ENCODE measurements at regions not wholly inside any gene's neighbourhood (a gene's known extent, or its start where the extent isn't known, plus 50 kb on each side); places are given as distances from the start of the nearest gene placed in this dataset.

DNA sequence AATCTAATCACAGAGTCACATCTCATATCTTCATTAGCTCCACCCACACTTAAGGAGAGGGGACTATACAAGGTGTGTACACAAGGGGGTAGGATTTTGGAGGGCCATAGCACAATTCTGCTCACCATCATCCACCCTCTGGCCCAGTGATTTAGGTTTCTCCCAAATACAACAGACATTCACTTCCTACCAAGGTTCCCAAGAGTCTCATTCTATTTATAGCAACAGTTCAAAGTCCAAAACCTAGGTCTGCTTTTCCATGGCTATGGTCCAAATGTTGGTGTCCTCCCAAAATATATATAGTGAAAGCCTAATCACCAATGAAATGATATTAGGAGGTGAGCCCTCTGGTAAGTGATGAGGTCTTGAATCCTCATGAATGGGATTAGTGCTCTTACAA lies 353.2 kb upstream of the PLD5 start:
- Histone ChIP-seq H3K4me2 (ENCODE audit: insufficient read depth, low read length) (no peak overlapping the region; the same call in 1 of the 2 replicates), H3K4me3 (no peak overlapping the region), H3K79me2 (ENCODE audit: control insufficient read depth, insufficient read depth, low read length) (no peaks in the 10 kb centered on the region), H3K9me1 (ENCODE audit: control insufficient read depth, insufficient read depth, low read length) (no peaks in the 10 kb centered on the region), H3K27ac (ENCODE audit: extremely low read depth, low read depth, low read length) (no peak overlapping the region), H3K27me3 (ENCODE audit: control insufficient read depth in 2 of 2, insufficient read depth in 2 of 2, low read length in 2 of 2) (peaks cover 0 to under 1% of the 10 kb centered on the region in 2 experiments; a peak in 1 of 5 replicates), H3K9ac (ENCODE audit: insufficient read depth in 1 of 2, low read depth in 2 of 2, low read length in 2 of 2) (no peak overlapping the region), H4K20me1 (replicated peaks; ENCODE audit: control insufficient read depth, insufficient read depth, low read length) (no peaks in the 10 kb centered on the region), H2AFZ (ENCODE audit: low read depth, low read length) (no peak overlapping the region), H3K36me3 (ENCODE audit: control insufficient read depth, insufficient read depth, low read length) (no peaks in the 10 kb centered on the region), H3K9me3 (replicated peaks; ENCODE audit: control insufficient read depth, insufficient read depth, low read depth, low read length) (no peaks in the 10 kb centered on the region), H3K4me1 (replicated peaks in 1 of 2; ENCODE audit: control insufficient read depth in 2 of 2, insufficient read depth in 2 of 2, low read length in 2 of 2) (peaks cover 0 to 5% of the 10 kb centered on the region in 2 experiments; a peak in 2 of 5 replicates)
- TF ChIP-seq ETV1 (tag; conservative IDR thresholded peaks at IDR 0.05; ENCODE audit: low read depth) = no peak
- no peak for TF ChIP-seq SREBF1 (IDR thresholded peaks at IDR 0.05; ENCODE audit: borderline replicate concordance, low read depth, low read length)
- TF ChIP-seq PML (IDR thresholded peaks at IDR 0.05; ENCODE audit: low read length) = no peak
- no TSS peak for BruUV-seq (replicated peaks)
- intact Hi-C loops (cut with micrococcal nuclease) (no loop called here), in situ Hi-C loops (cut with MboI) (no loop called here)
- ATAC-seq (peak; percentile 31; the same call in 2 of the 3 replicates), FAIRE-seq (no peak), DNase-seq (ENCODE audit: extremely low read depth in 1 of 4, low spot score in 3 of 4) (no peak)
- POLR2A ChIA-PET = no interaction called here
- CTCF ChIA-PET (ENCODE audit: low intra/inter-chr PET ratio) = no interaction called here

GRCh38 chr1:242877229-242877628 lies 352.7 kb upstream of the PLD5 start:
- no peak overlapping the region for H3K4me2 ChIP-seq (ENCODE audit: insufficient read depth, low read length)
- WGBS (ENCODE audit: insufficient coverage, low coverage, missing lambda C conversion rate) = 3% methylated on average over 2 of the region's 2 CpGs
- no peaks in the 10 kb centered on the region for H4K20me1 ChIP-seq (replicated peaks; ENCODE audit: control insufficient read depth, insufficient read depth, low read length)
- FAIRE-seq (no peak), ATAC-seq (peak; percentile 81), DNase-seq (ENCODE audit: extremely low read depth in 1 of 4, low spot score in 3 of 4) (peak in 2 of 4 experiments; percentile 27 to 56)
- peaks cover 0 to 5% of the 10 kb centered on the region in 2 experiments; a peak in 2 of 5 replicates for H3K4me1 ChIP-seq (replicated peaks in 1 of 2; ENCODE audit: control insufficient read depth in 2 of 2, insufficient read depth in 2 of 2, low read length in 2 of 2)
- no peak overlapping the region for H3K27ac ChIP-seq (ENCODE audit: extremely low read depth, low read depth, low read length)
- H2AFZ ChIP-seq (ENCODE audit: low read depth, low read length) = peak overlapping the region; percentile 60; the same call in 1 of the 2 replicates
- H3K9me1 ChIP-seq (ENCODE audit: control insufficient read depth, insufficient read depth, low read length) = no peaks in the 10 kb centered on the region
- no TSS peak for BruUV-seq (replicated peaks)
- in situ Hi-C loops (cut with MboI) = no loop called here
- CTCF ChIA-PET (ENCODE audit: low intra/inter-chr PET ratio) = no interaction called here
- H3K79me2 ChIP-seq (ENCODE audit: control insufficient read depth, insufficient read depth, low read length) = no peaks in the 10 kb centered on the region
- H3K9ac ChIP-seq (ENCODE audit: insufficient read depth in 1 of 2, low read depth in 2 of 2, low read length in 2 of 2) = no peak overlapping the region
- no peak overlapping the region for H3K4me3 ChIP-seq
- H3K9me3 ChIP-seq (replicated peaks; ENCODE audit: control insufficient read depth, insufficient read depth, low read depth, low read length) = no peaks in the 10 kb centered on the region
- H3K27me3 ChIP-seq (ENCODE audit: control insufficient read depth in 2 of 2, insufficient read depth in 2 of 2, low read length in 2 of 2) = peaks cover 0 to 3% of the 10 kb centered on the region in 2 experiments; a peak in 2 of 5 replicates
- intact Hi-C loops (cut with micrococcal nuclease) = no loop called here
- POLR2A ChIA-PET = no interaction called here
- no peaks in the 10 kb centered on the region for H3K36me3 ChIP-seq (ENCODE audit: control insufficient read depth, insufficient read depth, low read length)
- TF ChIP-seq ZNF699 (CRISPR knock-in tag; IDR thresholded peaks at IDR 0.05; ENCODE audit: insufficient replicate concordance) (no peak), SRF (CRISPR knock-in tag; IDR thresholded peaks at IDR 0.05) (peak in 1 of 2 experiments; percentile 34; a peak in 1 of 4 replicates), CREB1 (IDR thresholded peaks at IDR 0.05) (no peak), CREB1 (CRISPR knock-in tag; IDR thresholded peaks at IDR 0.05) (no peak), ZNF212 (CRISPR knock-in tag; IDR thresholded peaks at IDR 0.05) (no peak), CBFA2T3 (IDR thresholded peaks at IDR 0.05) (peak; percentile 19; the same call in 1 of the 2 replicates), MEF2D (tag; conservative IDR thresholded peaks at IDR 0.05; ENCODE audit: low read depth) (peak; percentile 76; the same call in 1 of the 2 replicates), PHB2 (IDR thresholded peaks at IDR 0.05; ENCODE audit: low read depth) (no peak), PATZ1 (CRISPR knock-in tag; IDR thresholded peaks at IDR 0.05; ENCODE audit: borderline replicate concordance) (no peak), BCOR (IDR thresholded peaks at IDR 0.05) (no peak), CBX5 (IDR thresholded peaks at IDR 0.05; ENCODE audit: borderline replicate concordance, low read depth) (no peak), TEAD1 (CRISPR knock-in tag; IDR thresholded peaks at IDR 0.05) (no peak), TCF3 (CRISPR knock-in tag; IDR thresholded peaks at IDR 0.05) (peak; percentile 52), ZNF586 (CRISPR knock-in tag; conservative IDR thresholded peaks at IDR 0.05) (no peak)
- TF ChIP-seq, protein P1, sequence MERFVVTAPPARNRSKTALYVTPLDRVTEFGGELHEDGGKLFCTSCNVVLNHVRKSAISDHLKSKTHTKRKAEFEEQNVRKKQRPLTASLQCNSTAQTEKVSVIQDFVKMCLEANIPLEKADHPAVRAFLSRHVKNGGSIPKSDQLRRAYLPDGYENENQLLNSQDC (CRISPR knock-in tag; IDR thresholded peaks at IDR 0.05) = no peak

Data from K562 (cell line).